ENCODE measurements at regions not wholly inside any gene's neighbourhood (a gene's known extent, or its start where the extent isn't known, plus 50 kb on each side); places are given as distances from the start of the nearest gene placed in this dataset.
"Not testable (repeated sequence)": the region's sequence is repeated elsewhere in the genome, so short reads cannot be mapped to it uniquely, and the experiment has no call there.

DNA sequence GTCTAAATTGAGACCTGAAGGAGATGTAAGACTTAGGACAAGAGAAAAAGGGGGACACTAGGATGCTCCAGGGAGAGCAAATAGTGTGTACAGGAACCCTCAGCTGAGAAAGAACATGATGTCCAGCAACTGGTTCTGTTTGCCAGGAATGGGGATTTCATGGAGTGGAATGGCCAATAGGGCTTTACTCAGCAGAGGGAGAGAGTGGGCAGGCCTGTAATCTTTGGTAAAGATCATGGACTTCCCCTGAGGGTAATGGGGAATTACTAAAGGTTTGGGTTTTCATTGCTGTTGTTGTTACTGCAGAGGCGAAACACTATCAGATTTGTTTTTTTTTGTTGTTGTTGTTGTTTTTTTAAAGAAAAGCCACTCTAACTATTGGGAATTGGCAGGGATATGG lies 99.0 kb downstream of the SCN11A start:
- TF ChIP-seq GABPA (IDR thresholded peaks at IDR 0.05; ENCODE audit: low read depth) (no peak), SPI1 (IDR thresholded peaks at IDR 0.05; ENCODE audit: borderline replicate concordance, low read depth) (no peak), POLR2AphosphoS5 (IDR thresholded peaks at IDR 0.05; ENCODE audit: low read depth) (no peak), REST (IDR thresholded peaks at IDR 0.05; ENCODE audit: insufficient replicate concordance, low read depth) (no peak)
- TF ChIP-seq, protein P1, sequence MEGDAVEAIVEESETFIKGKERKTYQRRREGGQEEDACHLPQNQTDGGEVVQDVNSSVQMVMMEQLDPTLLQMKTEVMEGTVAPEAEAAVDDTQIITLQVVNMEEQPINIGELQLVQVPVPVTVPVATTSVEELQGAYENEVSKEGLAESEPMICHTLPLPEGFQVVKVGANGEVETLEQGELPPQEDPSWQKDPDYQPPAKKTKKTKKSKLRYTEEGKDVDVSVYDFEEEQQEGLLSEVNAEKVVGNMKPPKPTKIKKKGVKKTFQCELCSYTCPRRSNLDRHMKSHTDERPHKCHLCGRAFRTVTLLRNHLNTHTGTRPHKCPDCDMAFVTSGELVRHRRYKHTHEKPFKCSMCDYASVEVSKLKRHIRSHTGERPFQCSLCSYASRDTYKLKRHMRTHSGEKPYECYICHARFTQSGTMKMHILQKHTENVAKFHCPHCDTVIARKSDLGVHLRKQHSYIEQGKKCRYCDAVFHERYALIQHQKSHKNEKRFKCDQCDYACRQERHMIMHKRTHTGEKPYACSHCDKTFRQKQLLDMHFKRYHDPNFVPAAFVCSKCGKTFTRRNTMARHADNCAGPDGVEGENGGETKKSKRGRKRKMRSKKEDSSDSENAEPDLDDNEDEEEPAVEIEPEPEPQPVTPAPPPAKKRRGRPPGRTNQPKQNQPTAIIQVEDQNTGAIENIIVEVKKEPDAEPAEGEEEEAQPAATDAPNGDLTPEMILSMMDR (IDR thresholded peaks at IDR 0.05; ENCODE audit: insufficient read depth, low read length): no peak
- Histone ChIP-seq H3K4me3 (replicated peaks; ENCODE audit: insufficient read depth, low read length) (no peak overlapping the region), H3K27me3 (ENCODE audit: insufficient read depth, poor library complexity, severe bottlenecking) (peaks cover 2% of the 10 kb centered on the region), H3K27ac (replicated peaks) (no peak overlapping the region)
- no peak for DNase-seq (ENCODE audit: low read depth in 1 of 2, low spot score in 1 of 2)

DNA sequence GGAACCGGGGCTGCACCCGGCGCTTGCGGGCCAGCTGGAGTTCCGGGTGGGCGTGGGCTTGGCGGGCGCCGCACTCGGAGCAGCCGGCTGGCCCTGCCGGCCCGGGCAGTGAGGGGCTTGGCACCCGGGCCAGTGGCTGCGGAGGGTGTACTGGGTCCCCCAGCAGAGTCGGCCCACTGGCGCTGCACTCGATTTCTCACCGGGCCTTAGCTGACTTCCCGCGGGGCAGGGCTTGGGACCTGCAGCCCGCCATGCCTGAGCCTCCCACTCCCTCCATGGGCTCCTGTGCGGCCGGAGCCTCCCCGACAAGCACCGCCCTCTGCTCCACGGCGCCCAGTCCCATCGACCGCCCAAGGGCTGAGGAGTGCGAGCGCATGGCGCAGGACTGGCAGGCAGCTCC lies 100.6 kb downstream of the SCN11A start:
- not testable (repeated sequence) for DNase-seq (ENCODE audit: low read depth in 1 of 2, low spot score in 1 of 2); H3K27ac ChIP-seq (replicated peaks); H3K4me3 ChIP-seq (replicated peaks; ENCODE audit: insufficient read depth, low read length); H3K27me3 ChIP-seq (ENCODE audit: insufficient read depth, poor library complexity, severe bottlenecking)

DNA sequence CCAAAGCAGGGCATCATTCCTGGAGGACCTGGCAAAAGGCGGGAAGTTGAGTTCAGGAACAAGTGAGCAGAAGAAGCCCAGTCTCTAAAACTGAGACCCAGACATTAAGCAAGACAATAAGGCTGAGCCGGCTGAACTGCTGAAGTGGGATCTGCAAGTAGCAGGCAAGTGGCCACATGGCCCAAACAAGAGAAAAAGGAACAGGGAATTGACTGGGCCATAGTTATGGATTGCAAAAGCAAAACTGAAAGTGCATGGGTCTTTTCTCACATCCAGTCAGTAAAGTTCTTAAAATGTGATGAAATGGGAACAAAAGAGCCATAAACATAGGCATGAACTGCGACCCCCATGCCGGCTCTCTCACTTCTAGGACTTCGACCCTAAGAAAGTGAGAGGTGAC lies 101.2 kb downstream of the SCN11A start:
- Histone ChIP-seq H3K4me3 (replicated peaks; ENCODE audit: insufficient read depth, low read length) (no peak overlapping the region), H3K27me3 (ENCODE audit: insufficient read depth, poor library complexity, severe bottlenecking) (peaks cover 2% of the 10 kb centered on the region), H3K27ac (replicated peaks) (no peak overlapping the region)
- no peak for TF ChIP-seq POLR2AphosphoS5 (IDR thresholded peaks at IDR 0.05; ENCODE audit: low read depth)
- TF ChIP-seq SPI1 (IDR thresholded peaks at IDR 0.05; ENCODE audit: borderline replicate concordance, low read depth): no peak
- no peak for TF ChIP-seq REST (IDR thresholded peaks at IDR 0.05; ENCODE audit: insufficient replicate concordance, low read depth)
- no peak for DNase-seq (ENCODE audit: low read depth in 1 of 2, low spot score in 1 of 2)

- DNase-seq (ENCODE audit: low read depth in 1 of 2, low spot score in 1 of 2): no peak
- Histone ChIP-seq H3K27ac (replicated peaks) (no peak overlapping the region), H3K4me3 (replicated peaks; ENCODE audit: insufficient read depth, low read length) (no peak overlapping the region), H3K27me3 (ENCODE audit: insufficient read depth, poor library complexity, severe bottlenecking) (peaks cover 2% of the 10 kb centered on the region)
- no peak for TF ChIP-seq POLR2AphosphoS5 (IDR thresholded peaks at IDR 0.05; ENCODE audit: low read depth)
- no peak for TF ChIP-seq REST (IDR thresholded peaks at IDR 0.05; ENCODE audit: insufficient replicate concordance, low read depth)
- TF ChIP-seq, protein P1 (IDR thresholded peaks at IDR 0.05; ENCODE audit: insufficient read depth, low read length): no peak
- TF ChIP-seq GABPA (IDR thresholded peaks at IDR 0.05; ENCODE audit: low read depth): no peak
- TF ChIP-seq SPI1 (IDR thresholded peaks at IDR 0.05; ENCODE audit: borderline replicate concordance, low read depth): no peak
Measured at GRCh38 chr3:38949994-38950393, 101.8 kb downstream of the SCN11A start.
